NCI-H748 (cell line): ENCODE measurements at regions not wholly inside any gene's neighbourhood (a gene's known extent, or its start where the extent isn't known, plus 50 kb on each side); places are given as distances from the start of the nearest gene placed in this dataset.
"Not testable (repeated sequence)": the region's sequence is repeated elsewhere in the genome, so short reads cannot be mapped to it uniquely, and the experiment has no call there.

Experiments
- DNase-seq: peaks from one replicate; lab custom pipeline; 2025; ENCODE audit not compliant: unreplicated experiment; lab: John Stamatoyannopoulos, UW

GRCh38 chr18:66011916-66012315 lies 261.1 kb downstream of the CDH7 start:
- no peak for DNase-seq

GRCh38 chr18:66005831-66006588 lies 255.2 kb downstream of the CDH7 start:
- no peak for DNase-seq

- DNase-seq, result not testable (repeated sequence)
Observed at GRCh38 chr18:65998971-65999700, 248.3 kb downstream of the CDH7 start.

- DNase-seq, result no peak
Observed at GRCh38 chr18:65995206-65995605, 244.4 kb downstream of the CDH7 start.

GRCh38 chr18:65994302-65994701 lies 243.5 kb downstream of the CDH7 start:
- no peak for DNase-seq

- peak; percentile 75 for DNase-seq
Observed at GRCh38 chr18:65990944-65991708, 240.3 kb downstream of the CDH7 start.

- no peak for DNase-seq
Observed at GRCh38 chr18:65990174-65990690, 239.4 kb downstream of the CDH7 start.

- peak; percentile 31 for DNase-seq
Observed at GRCh38 chr18:65988972-65989371, 238.2 kb downstream of the CDH7 start.

GRCh38 chr18:65988386-65988785 lies 237.6 kb downstream of the CDH7 start:
- peak; percentile 8 for DNase-seq

GRCh38 chr18:65983750-65984149 lies 232.9 kb downstream of the CDH7 start:
- DNase-seq, result peak; percentile 63

GRCh38 chr18:65975536-65975935 lies 224.7 kb downstream of the CDH7 start:
- DNase-seq, result no peak

- no peak for DNase-seq
Observed at GRCh38 chr18:65974758-65975157, 223.9 kb downstream of the CDH7 start.

GRCh38 chr18:65968239-65969004 lies 217.6 kb downstream of the CDH7 start:
- peak; percentile 13 for DNase-seq

GRCh38 chr18:65955747-65956146 lies 204.9 kb downstream of the CDH7 start:
- DNase-seq, result peak; percentile 38

- no peak for DNase-seq
Observed at GRCh38 chr18:65954372-65954771, 203.6 kb downstream of the CDH7 start.

- no peak for DNase-seq
Observed at GRCh38 chr18:65946777-65947176, 196.0 kb downstream of the CDH7 start.

- DNase-seq, result no peak
Observed at GRCh38 chr18:65943268-65943667, 192.5 kb downstream of the CDH7 start.

- DNase-seq, result peak; percentile 9
Observed at GRCh38 chr18:65942854-65943253, 192.0 kb downstream of the CDH7 start.

- DNase-seq, result no peak
Observed at GRCh38 chr18:65942104-65942503, 191.3 kb downstream of the CDH7 start.

- no peak for DNase-seq
Observed at GRCh38 chr18:65941482-65941881, 190.7 kb downstream of the CDH7 start.
